ENCODE measurements at regions not wholly inside any gene's neighbourhood (a gene's known extent, or its start where the extent isn't known, plus 50 kb on each side); places are given as distances from the start of the nearest gene placed in this dataset.
"Not testable (repeated sequence)": the region's sequence is repeated elsewhere in the genome, so short reads cannot be mapped to it uniquely, and the experiment has no call there.

GRCh38 chr1:117754061-117754969 lies 148.5 kb downstream of the TENT5C start:
- DNase-seq (ENCODE audit: low read depth), result no peak

GRCh38 chr1:117757668-117758067 lies 151.8 kb downstream of the TENT5C start:
- no peak for DNase-seq (ENCODE audit: low read depth)

- DNase-seq (ENCODE audit: low read depth), result peak; percentile 12
Measured at GRCh38 chr1:117758444-117759316, 152.8 kb downstream of the TENT5C start.

- no peak for DNase-seq (ENCODE audit: low read depth)
Measured at GRCh38 chr1:117759535-117759934, 153.7 kb downstream of the TENT5C start.

- no peak for DNase-seq (ENCODE audit: low read depth)
Measured at GRCh38 chr1:117760069-117760468, 154.2 kb downstream of the TENT5C start.

- DNase-seq (ENCODE audit: low read depth), result no peak
Measured at GRCh38 chr1:117760485-117760884, 154.6 kb downstream of the TENT5C start.

GRCh38 chr1:117767756-117768155 lies 161.7 kb downstream of the GDAP2 start:
- not testable (repeated sequence) for DNase-seq (ENCODE audit: low read depth)

GRCh38 chr1:117770981-117771531 lies 158.4 kb downstream of the GDAP2 start:
- no peak for DNase-seq (ENCODE audit: low read depth)

- no peak for DNase-seq (ENCODE audit: low read depth)
Measured at GRCh38 chr1:117779364-117779763, 150.1 kb downstream of the GDAP2 start.

- no peak for DNase-seq (ENCODE audit: low read depth)
Measured at GRCh38 chr1:117780687-117781475, 148.5 kb downstream of the GDAP2 start.

- DNase-seq (ENCODE audit: low read depth), result no peak
Measured at GRCh38 chr1:117782056-117782455, 147.4 kb downstream of the GDAP2 start.

GRCh38 chr1:117783606-117784396 lies 145.6 kb downstream of the GDAP2 start:
- no peak for DNase-seq (ENCODE audit: low read depth)

GRCh38 chr1:117788014-117788413 lies 141.4 kb downstream of the GDAP2 start:
- DNase-seq (ENCODE audit: low read depth), result no peak

- DNase-seq (ENCODE audit: low read depth), result no peak
Measured at GRCh38 chr1:117793413-117793812, 136.0 kb downstream of the GDAP2 start.

- DNase-seq (ENCODE audit: low read depth), result no peak
Measured at GRCh38 chr1:117794073-117794472, 135.3 kb downstream of the GDAP2 start.

GRCh38 chr1:117795190-117795589 lies 134.2 kb downstream of the GDAP2 start:
- DNase-seq (ENCODE audit: low read depth), result no peak

GRCh38 chr1:117795792-117796191 lies 133.6 kb downstream of the GDAP2 start:
- DNase-seq (ENCODE audit: low read depth), result no peak

GRCh38 chr1:117796226-117796625 lies 133.2 kb downstream of the GDAP2 start:
- no peak for DNase-seq (ENCODE audit: low read depth)

GRCh38 chr1:117798550-117798949 lies 130.9 kb downstream of the GDAP2 start:
- no peak for DNase-seq (ENCODE audit: low read depth)

- no peak for DNase-seq (ENCODE audit: low read depth)
Measured at GRCh38 chr1:117802531-117803257, 126.7 kb downstream of the GDAP2 start.

Measured in CMK (cell line).